ES-I3 (cell line): ENCODE measurements at regions not wholly inside any gene's neighbourhood (a gene's known extent, or its start where the extent isn't known, plus 50 kb on each side); places are given as distances from the start of the nearest gene placed in this dataset.
"Not testable (repeated sequence)": the region's sequence is repeated elsewhere in the genome, so short reads cannot be mapped to it uniquely, and the experiment has no call there.

Experiments used
- H3K36me3 ChIP-seq: 2 replicates; pipeline ENCODE4 v1.6.1; 2013; ENCODE audit warnings: mild to moderate bottlenecking, low read length, control low read depth, moderate library complexity; ENCODE audit not compliant: insufficient read depth
- H3K4me1 ChIP-seq: 2 replicates; pipeline ENCODE4 v1.6.1; 2013; ENCODE audit warnings: mild to moderate bottlenecking, control low read depth, low read length; ENCODE audit not compliant: insufficient read depth
- H3K9ac ChIP-seq: 2 replicates; pipeline ENCODE4 v1.6.1; 2013; ENCODE audit warnings: low read depth, mild to moderate bottlenecking, low read length, moderate library complexity
- H3K9me3 ChIP-seq: 2 replicates; pipeline ENCODE4 v1.6.1; 2013; ENCODE audit warnings: mild to moderate bottlenecking, low read length, moderate library complexity; ENCODE audit not compliant: control insufficient read depth, insufficient read depth

GRCh38 chr12:16870845-16871244 lies 264.9 kb upstream of the LMO3 start:
- no peaks in the 10 kb centered on the region for H3K9me3 ChIP-seq
- H3K36me3 ChIP-seq, result no peaks in the 10 kb centered on the region
- no peaks in the 10 kb centered on the region for H3K4me1 ChIP-seq

GRCh38 chr12:16863742-16864141 lies 257.8 kb upstream of the LMO3 start:
- Histone ChIP-seq H3K4me1 (no peaks in the 10 kb centered on the region), H3K9me3 (no peaks in the 10 kb centered on the region), H3K9ac (no peak overlapping the region), H3K36me3 (no peaks in the 10 kb centered on the region)

More at GRCh38 chr12:16870845-16871244, 264.9 kb upstream of the LMO3 start:
- no peak overlapping the region for H3K9ac ChIP-seq

GRCh38 chr12:16857456-16857923 lies 251.5 kb upstream of the LMO3 start:
- no peak overlapping the region for H3K9ac ChIP-seq
- H3K36me3 ChIP-seq, result no peaks in the 10 kb centered on the region
- H3K9me3 ChIP-seq, result no peaks in the 10 kb centered on the region
- H3K4me1 ChIP-seq, result no peaks in the 10 kb centered on the region

- Histone ChIP-seq H3K9me3 (no peaks in the 10 kb centered on the region), H3K4me1 (no peaks in the 10 kb centered on the region), H3K9ac (no peak overlapping the region), H3K36me3 (no peaks in the 10 kb centered on the region)
Measured at GRCh38 chr12:16854465-16854864, 248.5 kb upstream of the LMO3 start.

GRCh38 chr12:16849473-16849872 lies 243.5 kb upstream of the LMO3 start:
- H3K9me3 ChIP-seq, result no peaks in the 10 kb centered on the region
- no peak overlapping the region for H3K9ac ChIP-seq
- H3K36me3 ChIP-seq, result no peaks in the 10 kb centered on the region
- H3K4me1 ChIP-seq, result no peaks in the 10 kb centered on the region

DNA sequence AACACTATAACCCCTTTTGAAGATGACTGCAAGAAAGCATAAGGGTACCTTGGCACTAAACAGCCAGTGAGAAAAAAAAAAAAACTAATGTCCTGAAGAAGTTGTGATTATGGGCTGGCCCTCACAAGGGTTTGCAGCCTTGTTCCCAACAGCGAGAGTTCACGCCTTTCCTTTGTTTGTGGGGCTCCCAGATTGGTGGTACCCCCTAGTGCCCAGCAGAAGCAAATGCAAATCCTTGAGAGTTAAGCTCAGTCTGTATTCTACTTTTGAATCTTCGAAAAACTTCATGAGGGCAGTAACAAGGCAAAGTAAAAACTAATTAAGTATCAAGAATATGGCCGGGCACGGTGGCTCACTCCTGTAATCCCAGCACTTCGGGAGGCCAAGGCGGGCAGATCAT lies 238.9 kb upstream of the LMO3 start:
- no peak overlapping the region for H3K9ac ChIP-seq
- H3K4me1 ChIP-seq, result no peaks in the 10 kb centered on the region
- no peaks in the 10 kb centered on the region for H3K9me3 ChIP-seq

GRCh38 chr12:16833376-16834015 lies 227.5 kb upstream of the LMO3 start:
- no peaks in the 10 kb centered on the region for H3K9me3 ChIP-seq
- no peaks in the 10 kb centered on the region for H3K36me3 ChIP-seq
- 0 out of 2 replicates have a peak, but pooled peaks cover 5% of the 10 kb centered on the region for H3K4me1 ChIP-seq
- no peak overlapping the region for H3K9ac ChIP-seq

More for the DNA sequence above, 238.9 kb upstream of the LMO3 start:
- no peaks in the 10 kb centered on the region for H3K36me3 ChIP-seq

DNA sequence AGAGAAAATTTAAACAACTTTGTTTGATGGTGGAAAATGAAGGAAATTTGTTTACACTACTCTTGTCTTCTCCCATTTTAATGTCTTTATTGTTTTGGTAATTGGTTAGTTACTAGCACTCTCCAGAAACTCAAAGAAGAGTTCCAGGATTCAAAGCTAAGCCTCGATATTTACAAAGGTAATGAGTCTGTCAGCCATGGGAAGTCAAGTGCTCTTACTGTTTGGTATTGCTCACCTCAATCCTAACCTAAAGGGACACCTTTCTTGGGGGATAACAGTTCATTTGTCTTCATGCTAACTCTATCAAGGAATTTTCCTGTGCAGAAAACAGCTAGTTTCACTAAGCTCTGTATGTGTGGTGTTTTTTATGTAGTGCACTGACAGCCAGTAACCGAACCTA lies 222.9 kb upstream of the LMO3 start:
- Histone ChIP-seq H3K9me3 (no peaks in the 10 kb centered on the region), H3K4me1 (0 out of 2 replicates have a peak, but pooled peaks cover 5% of the 10 kb centered on the region), H3K9ac (no peak overlapping the region), H3K36me3 (no peaks in the 10 kb centered on the region)

DNA sequence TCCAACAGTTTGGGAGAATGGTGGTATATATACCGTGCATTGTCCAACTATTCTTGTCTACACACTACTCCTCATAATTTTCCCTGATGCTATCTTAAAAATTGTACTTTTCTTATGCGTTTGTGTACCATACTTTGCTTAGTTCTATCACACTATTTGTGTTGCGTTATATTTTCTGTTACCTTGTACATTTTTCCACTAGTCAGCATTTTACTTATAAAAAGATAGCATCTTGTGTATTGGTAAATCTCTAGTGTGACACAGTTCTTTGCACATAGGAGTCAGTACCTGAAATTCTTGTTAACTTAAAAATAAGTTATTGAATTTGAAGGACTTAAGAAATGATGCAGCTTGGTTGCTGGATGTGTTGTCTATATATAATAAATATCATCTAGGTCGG lies 201.8 kb upstream of the LMO3 start:
- no peak overlapping the region for H3K9ac ChIP-seq
- no peaks in the 10 kb centered on the region for H3K9me3 ChIP-seq
- H3K4me1 ChIP-seq, result no peaks in the 10 kb centered on the region
- H3K36me3 ChIP-seq, result no peaks in the 10 kb centered on the region

DNA sequence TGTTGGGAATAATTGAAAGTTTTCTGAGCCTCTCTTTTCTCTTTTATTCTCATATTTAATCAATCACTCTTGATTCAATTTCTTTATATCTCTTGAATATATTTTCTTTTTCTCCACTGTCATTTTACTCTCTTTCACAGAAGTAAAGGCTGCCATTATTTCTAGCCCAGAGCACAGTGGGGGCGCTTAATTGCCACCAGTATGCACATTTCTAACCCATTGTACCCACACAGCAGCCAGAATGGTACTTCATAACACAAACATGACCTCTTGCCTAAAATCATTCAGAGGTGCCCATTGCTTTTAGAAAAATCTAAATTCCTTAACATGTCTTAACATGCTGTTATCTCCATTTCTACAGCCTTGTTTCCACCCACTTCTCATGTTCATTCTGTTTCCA lies 190.2 kb upstream of the LMO3 start:
- H3K36me3 ChIP-seq, result no peaks in the 10 kb centered on the region
- H3K9ac ChIP-seq, result no peak overlapping the region
- H3K9me3 ChIP-seq, result no peaks in the 10 kb centered on the region
- peaks cover 6% of the 10 kb centered on the region; the same call in 1 of the 2 replicates for H3K4me1 ChIP-seq

DNA sequence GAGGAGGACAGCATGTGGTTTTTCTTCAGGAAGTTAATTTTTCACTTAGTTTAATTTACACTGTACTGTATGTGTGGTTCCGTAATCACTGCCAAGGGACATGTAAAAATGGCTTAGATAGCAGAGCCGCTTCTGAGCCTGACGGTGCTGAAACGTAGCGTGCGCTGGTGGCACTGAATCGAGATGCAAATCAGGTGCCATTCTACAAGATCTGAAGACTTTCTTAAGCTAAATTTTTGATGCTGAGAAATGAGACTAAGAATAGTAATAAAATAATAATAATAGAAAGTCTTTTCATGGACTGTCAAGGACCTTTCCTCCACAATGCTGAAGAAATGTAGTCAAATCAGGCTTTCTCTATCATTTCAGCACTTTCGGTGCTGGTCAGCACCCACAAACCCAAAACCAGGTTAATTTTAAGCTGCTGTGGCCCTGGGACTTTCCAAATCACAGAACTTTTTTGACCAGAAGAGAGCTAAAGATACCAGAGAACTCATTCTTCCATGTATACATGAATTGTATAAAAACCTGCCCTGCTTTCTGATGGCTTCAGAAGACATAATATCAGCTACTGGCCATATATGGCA lies 183.3 kb upstream of the LMO3 start:
- no peaks in the 10 kb centered on the region for H3K4me1 ChIP-seq
- no peaks in the 10 kb centered on the region for H3K9me3 ChIP-seq
- H3K36me3 ChIP-seq, result no peaks in the 10 kb centered on the region
- H3K9ac ChIP-seq, result no peak overlapping the region

- no peaks in the 10 kb centered on the region for H3K36me3 ChIP-seq
- no peaks in the 10 kb centered on the region for H3K9me3 ChIP-seq
- H3K9ac ChIP-seq, result no peak overlapping the region
- no peaks in the 10 kb centered on the region for H3K4me1 ChIP-seq
Measured at GRCh38 chr12:16788506-16789203, 182.7 kb upstream of the LMO3 start.

DNA sequence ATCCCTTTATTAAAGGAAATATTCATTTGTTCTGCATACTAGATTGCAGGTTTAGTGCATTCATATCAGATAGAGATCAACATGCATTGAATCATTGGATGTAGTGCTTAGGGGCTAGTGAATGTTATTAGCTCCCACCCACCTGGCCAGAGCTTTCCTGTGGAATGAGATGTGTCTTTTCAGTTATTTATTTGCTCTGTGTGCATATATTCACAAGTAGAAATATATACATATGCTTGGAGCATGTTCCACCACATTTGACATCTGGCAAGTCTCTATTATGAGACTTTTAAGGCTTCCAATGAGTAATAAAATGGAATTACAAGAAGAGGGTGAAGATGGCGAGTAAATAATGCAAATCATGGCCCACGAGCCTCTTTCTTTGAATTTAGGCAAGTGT lies 180.0 kb upstream of the LMO3 start:
- Histone ChIP-seq H3K9me3 (no peaks in the 10 kb centered on the region; the same call in 1 of the 2 replicates), H3K36me3 (no peaks in the 10 kb centered on the region), H3K9ac (no peak overlapping the region), H3K4me1 (no peaks in the 10 kb centered on the region)

DNA sequence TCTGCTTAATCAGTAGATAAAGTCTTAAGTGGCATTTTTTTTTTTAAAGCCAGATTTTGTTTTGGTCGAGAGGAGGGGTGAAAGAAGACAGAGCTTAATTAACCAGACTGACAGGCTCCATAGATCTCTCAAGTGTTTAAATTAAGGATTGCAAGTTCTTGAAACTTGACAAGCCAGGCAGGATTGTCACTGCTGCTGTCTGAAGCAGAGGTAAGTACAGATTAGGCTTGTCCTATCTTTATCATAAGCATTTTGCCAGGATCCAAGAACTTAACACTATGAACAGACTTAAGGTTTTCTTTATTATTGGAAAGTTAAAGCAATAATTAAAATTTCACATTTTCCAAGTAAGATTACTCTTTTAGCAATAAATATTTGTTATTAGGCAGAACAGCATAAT lies 179.6 kb upstream of the LMO3 start:
- Histone ChIP-seq H3K36me3 (no peaks in the 10 kb centered on the region), H3K4me1 (no peaks in the 10 kb centered on the region), H3K9me3 (no peaks in the 10 kb centered on the region; the same call in 1 of the 2 replicates), H3K9ac (no peak overlapping the region)

GRCh38 chr12:16769129-16769528 lies 163.2 kb upstream of the LMO3 start:
- not testable (repeated sequence) for H3K9me3 ChIP-seq, H3K9ac ChIP-seq, H3K4me1 ChIP-seq, H3K36me3 ChIP-seq
